H1 (cell line): ENCODE measurements at regions not wholly inside any gene's neighbourhood (a gene's known extent, or its start where the extent isn't known, plus 50 kb on each side); places are given as distances from the start of the nearest gene placed in this dataset.

Experiments used
- CEBPB ChIP-seq: IDR thresholded peaks from 2 replicates; pipeline ENCODE4 v1.6.1; 2012; ENCODE audit warnings: low read depth, low read length
- CHD1 ChIP-seq: IDR thresholded peaks from 2 replicates; pipeline ENCODE4 v1.6.1; 2012; ENCODE audit warnings: low read depth, low read length, improper control_type of control experiment
- CREB1 ChIP-seq: IDR thresholded peaks from 2 replicates; pipeline ENCODE4 v1.6.1; 2012; ENCODE audit warnings: inconsistent platforms
- EZH2 ChIP-seq: fragments of 200-600 bp; sonication (generic); IDR thresholded peaks from 2 replicates; pipeline ENCODE4 v1.7.1; 2012; ENCODE audit warnings: low read depth, mild to moderate bottlenecking, moderate library complexity, low read length, inconsistent platforms; ENCODE audit not compliant: severe bottlenecking
- RFX5 ChIP-seq: IDR thresholded peaks from 2 replicates; pipeline ENCODE4 v1.6.1; 2011; ENCODE audit warnings: low read depth, low read length, improper control_type of control experiment, borderline replicate concordance
- SP4 ChIP-seq: IDR thresholded peaks from 2 replicates; pipeline ENCODE4 v1.6.1; 2012; ENCODE audit warnings: low read length, inconsistent platforms
- SRF ChIP-seq: IDR thresholded peaks from 2 replicates; pipeline ENCODE4 v1.6.1; 2011; ENCODE audit warnings: mild to moderate bottlenecking, low read depth, low read length, moderate library complexity
- TF ChIP-seq, protein P1 (sequence below): IDR thresholded peaks from 2 replicates; pipeline ENCODE4 v1.6.1; 2012; ENCODE audit warnings: inconsistent platforms

DNA sequence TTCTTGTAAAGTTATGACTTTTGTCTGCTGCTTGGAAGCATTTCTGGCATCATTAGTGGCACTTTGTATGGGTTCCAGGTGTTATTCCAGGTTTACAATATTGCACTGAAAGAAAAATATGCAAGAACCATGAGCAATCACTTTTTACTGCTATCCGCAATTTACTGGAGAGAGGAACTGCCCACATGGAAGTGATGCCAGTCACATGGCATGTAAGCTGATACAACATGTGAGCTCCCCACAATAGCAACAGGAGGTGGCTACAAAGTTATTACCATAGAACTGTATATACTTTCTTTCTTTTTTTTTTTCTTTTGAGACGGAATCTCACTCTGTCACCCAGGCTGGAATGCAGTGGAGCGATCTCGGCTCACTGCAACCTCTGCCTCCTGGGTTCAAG is 1012.1 kb downstream of the BCL11B start (continued):
- TF ChIP-seq CHD1 = no peak
- TF ChIP-seq SP4 = no peak
- TF ChIP-seq SRF = no peak
- TF ChIP-seq RFX5 = no peak
- TF ChIP-seq CEBPB = no peak
- TF ChIP-seq, protein P1, sequence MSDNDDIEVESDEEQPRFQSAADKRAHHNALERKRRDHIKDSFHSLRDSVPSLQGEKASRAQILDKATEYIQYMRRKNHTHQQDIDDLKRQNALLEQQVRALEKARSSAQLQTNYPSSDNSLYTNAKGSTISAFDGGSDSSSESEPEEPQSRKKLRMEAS = no peak
- no peak for TF ChIP-seq CREB1
- TF ChIP-seq EZH2 = no peak
